NCI-H128 (cell line): ENCODE measurements at regions not wholly inside any gene's neighbourhood (a gene's known extent, or its start where the extent isn't known, plus 50 kb on each side); places are given as distances from the start of the nearest gene placed in this dataset.
"Not testable (repeated sequence)": the region's sequence is repeated elsewhere in the genome, so short reads cannot be mapped to it uniquely, and the experiment has no call there.

Source experiments
- DNase-seq: peaks from one replicate; lab custom pipeline; 2025; ENCODE audit not compliant: unreplicated experiment; lab: John Stamatoyannopoulos, UW

DNA sequence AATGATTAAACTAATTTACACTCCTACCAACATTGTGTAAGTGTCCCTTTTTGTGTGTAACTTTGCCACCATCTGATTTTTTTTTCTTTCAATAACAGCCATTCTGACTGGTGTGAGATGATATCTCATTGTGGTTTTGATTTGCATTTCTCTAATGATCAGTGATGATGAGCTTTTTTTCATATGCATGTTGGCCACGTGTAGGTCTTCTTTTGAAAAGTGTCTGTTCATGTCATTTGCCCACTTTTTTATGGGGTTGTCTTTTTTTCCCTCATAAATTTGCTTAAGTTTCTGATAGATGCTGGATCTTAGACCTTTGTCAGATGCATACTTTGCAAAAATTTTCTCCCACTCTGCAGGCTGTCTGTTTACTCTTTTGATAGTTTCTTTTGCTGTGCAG, 102.5 kb upstream of the ZEB2 start:
- not testable (repeated sequence) for DNase-seq

DNA sequence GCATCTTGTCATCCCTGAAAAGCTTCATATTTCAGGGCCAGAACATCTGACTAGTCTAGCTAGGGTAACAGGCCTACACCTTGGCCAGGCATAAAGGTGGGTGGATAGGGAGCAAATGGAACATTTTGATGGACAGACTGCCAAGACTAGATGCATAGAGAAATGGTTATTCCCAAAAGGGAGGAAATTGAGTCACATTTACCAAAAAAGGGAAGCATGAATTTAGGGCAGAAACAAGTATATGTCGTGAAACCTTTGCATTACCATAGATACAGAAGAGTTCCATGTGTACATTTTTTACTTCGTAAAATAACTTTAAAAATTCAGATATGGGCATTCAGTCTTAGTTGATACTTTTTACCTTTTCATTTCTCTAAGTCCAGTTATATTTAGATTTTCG, 101.3 kb upstream of the ZEB2 start:
- no peak for DNase-seq

DNA sequence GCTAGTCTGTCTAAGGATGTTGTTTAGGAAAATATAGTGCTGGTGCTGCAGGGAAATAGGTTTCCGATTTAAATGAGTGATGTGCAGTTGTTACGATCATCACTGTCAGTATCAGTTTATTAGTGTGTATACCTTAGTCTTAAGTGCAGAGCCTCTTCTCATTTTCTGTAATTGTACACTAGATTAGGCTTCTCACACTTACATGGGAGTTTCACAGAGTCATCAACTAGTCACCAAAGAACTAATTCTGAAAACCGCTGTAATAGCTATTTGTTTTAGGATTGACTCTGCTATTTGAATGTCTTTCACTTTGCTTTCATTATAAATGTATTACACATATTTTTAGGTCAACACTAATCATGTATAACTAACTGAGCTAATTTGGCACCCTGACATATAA, 99.8 kb upstream of the ZEB2 start:
- DNase-seq: no peak

DNA sequence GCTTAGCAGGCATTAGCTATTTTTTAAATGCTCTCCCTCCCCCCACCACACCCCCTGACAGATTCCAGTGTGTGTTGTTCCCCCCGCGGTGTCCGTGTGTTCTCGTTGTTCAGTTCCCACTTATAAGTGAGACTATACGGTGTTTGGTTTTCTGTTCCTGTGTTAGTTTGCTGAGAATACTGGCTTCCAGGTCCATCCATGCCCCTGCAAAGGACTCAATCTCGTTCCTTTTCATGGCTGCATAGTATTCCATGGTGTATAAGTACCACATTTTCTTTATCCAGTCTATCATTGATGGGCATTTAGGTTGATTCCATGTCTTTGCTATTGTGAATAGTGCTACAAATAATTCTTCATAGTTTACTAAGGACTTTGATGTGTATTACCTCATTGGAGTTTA, 97.3 kb upstream of the ZEB2 start:
- not testable (repeated sequence) for DNase-seq

DNA sequence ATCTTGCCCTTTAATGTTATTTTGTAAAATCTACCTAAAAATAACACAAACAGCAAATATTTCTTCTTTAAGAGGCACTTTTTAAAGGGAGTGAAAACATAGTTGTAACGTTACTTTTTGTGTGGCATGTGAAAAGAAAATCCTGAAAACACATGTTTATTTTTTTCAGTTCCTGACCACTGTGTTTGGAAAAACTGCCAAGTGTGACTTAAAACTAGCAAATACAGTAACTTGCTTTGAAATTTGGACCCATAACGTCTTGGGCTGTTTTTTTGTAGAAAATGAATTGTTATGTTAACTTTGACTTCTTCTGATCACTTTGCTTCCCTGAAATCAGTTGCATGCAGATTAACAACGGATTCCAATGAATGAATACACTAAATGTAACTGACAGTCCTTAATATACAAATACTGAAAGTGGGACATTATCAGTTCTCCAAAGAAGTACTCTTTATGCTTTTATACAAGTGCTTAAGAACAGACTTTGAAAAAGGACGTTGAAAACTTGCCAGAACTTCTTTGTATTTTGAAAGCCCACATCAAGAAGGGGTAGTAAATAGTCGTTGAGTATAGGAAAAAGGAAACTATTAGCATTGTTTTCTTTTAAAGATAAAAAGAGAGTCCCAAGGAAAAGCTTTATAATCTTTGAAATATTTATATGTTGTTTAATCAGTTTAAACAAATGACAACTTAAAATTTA, 96.1 kb upstream of the ZEB2 start:
- no peak for DNase-seq

DNA sequence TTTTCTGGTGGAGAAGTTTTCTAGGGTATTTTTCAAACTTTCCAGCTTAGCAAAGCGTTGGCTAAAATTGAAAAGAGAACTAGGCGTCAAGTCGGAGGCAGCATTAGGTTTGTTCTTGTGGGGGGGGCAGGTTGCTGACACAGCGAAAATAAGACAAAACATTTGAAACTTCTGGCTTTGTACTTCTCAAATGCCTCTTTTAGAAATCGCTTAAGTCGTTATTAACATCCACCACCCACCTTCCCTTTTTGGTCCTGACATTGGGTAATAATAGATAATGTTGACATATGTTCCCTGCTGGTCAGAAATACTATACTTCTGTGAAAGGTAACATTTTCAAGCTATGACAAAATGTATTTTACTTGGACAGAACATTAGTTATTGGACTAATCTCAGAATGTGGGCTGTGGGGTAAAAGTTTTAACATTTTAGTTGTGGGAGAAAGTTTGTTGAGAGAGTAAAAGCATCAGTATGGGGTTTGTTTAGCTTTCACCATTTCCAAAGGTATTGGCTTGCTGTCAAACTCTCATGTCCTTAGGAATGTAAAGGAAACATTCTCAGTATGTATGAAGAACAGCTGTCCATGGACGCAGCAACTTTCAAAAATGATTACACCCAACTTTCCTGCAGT, 88.1 kb upstream of the ZEB2 start:
- no peak for DNase-seq

DNA sequence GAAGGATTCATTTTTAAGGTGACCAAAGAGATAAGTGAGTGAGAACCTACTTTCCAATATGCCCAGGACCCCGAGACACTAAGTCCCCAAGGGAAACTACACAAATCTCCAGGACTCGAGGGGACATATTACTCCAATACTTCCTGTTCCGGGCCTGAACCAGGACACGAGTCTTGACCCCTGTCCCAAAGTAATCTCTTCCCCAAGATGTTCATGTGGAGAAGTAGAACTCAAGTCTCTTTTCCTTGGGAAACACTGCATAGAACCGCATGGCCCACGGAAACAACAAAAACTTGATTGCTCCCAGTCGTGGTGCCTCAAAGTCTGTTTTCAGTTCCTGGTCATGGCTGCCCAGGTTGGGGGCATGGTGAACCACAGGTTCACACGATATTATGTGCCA, 87.2 kb upstream of the ZEB2 start:
- no peak for DNase-seq

DNA sequence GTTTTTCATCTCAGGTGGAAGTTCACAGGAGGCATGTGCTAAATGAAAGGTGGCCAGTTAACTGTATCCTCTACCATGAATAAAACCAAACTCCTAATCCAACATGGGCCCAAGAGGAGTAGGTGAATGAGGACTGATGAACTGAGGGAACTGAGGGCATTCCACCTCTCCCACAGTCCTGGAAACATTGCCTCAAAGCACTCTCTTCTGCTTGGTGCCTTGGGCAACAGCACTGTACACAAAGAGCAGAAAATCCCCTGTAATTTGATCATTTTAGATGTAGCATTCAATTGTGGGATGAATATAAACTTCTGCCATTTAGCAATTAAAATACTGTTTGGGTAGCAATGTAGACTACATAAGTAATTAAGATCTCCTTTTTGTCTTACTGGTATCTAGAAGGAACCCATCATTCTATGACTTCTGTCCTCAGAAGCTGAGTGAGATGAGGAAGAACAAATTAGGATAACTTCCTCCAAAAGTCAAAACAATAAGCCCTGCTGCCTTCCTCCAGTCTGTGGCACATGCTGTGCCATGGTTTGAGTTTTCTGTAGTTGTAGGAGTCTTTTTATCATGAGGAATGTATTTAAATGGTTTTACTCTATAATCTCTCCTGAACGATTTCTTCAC, 86.7 kb upstream of the ZEB2 start:
- DNase-seq: no peak

DNA sequence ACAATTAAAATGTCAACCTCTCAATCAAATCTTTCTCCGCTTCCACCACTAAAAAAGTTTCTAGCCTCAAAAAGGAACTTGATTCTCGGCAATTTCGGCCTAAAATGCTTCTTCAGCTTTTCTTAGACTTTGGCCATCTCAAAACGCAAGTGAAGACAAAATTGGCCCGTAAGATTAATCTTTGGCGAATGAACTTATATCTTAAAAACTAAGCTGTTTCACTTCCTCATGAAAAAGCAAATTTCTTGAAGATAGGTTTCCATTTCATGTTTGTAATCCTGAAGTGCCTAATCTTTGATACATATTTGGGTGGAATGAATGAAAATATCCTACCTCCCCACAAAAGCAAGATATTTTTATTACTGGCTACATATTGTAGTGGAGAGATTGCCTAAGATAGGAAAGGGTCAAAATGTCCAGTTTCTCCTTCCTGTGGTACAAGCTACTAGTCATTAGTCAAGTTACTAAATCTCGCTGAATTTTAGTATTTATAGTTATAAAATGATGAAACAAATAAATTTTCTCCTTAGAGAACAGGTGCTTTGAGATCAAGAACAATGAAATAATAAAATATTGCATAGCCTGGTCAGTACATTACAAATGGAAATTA, 85.4 kb upstream of the ZEB2 start:
- no peak for DNase-seq

DNA sequence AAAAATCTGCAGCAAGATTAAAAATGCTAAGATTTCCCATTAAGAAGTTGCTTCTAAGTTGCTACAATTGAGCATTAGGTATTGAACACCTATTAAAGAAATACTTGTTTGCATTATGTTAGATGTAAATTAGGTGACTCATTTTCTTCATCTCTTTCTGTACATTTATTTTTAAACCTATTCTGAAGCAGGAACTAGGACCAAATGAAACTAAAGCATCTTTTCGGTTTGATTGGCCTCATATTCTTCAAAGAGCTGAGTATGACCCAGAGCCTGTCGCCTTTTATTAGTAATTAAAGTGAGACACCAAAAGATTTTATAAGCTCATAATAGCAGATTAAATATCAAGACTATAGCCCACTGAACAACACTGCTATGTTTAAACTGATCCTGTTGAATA, 83.4 kb upstream of the ZEB2 start:
- no peak for DNase-seq

DNA sequence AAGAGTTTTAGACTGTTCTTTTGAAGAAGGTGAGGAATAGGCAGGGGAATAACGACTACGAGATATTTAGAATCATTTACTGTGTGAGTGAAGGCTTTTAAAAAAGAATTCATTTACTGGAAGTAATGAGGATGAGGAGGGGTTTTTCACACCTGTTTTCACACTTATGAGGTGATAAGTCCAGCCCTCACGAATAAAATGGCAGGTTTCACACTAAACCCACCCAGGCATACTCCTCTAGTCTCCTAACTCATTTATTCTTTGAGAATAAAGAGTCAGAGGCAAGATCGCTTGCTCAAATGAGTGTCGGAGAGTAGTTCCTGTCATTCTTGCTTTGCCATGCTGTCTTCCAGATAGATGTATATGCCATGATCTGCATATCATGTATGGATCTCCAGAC, 79.0 kb upstream of the ZEB2 start:
- no peak for DNase-seq

DNA sequence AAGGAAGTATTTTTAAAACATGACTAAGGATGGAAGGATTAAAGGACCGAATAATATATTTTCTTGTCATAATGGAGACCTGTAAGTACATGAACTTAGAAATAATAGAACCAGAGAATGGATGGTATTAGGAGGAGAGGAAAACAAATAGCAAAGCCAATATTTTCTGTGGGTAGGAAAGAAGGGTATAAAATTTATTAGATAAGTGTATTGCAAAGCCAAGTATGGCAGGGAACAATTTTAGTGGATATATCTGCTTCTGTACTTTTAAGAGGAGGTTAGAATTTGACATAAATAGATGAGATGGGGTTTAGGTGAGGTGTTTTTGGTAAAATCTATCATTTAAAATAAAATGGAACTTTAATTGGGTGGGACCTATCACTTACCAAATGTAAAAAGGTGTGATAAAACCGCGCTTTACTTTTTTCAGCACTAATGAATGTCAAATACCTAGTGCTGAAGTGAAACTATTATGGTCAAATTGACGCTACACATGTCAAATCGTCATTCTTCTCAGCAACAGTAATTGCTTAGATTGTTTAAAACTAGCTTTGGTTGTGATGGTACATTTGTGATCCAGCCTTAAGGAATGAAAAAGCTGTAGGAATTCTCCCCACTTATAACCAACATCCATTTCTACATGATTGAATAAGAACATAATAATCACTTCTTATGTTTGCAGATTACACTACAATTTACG, 78.1 kb upstream of the ZEB2 start:
- DNase-seq: no peak

DNA sequence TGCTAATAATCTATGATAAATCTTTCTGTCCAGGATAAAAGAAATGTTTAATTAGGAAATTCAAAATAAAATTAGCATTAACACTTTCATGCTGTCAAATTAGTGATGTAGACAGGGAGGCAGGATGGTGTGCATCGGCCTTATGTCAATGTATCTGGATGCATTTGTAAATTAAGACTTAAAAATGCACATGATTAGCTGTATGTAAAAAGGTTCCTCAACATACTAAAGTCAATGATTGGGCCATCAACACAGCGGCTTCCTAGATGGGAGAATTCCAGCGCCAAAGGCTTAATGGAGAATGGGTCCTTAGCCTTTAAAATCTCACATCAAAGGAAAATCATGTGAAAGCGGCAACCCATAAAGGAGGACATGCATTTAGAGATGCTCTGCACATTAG, 77.5 kb upstream of the ZEB2 start:
- no peak for DNase-seq

DNA sequence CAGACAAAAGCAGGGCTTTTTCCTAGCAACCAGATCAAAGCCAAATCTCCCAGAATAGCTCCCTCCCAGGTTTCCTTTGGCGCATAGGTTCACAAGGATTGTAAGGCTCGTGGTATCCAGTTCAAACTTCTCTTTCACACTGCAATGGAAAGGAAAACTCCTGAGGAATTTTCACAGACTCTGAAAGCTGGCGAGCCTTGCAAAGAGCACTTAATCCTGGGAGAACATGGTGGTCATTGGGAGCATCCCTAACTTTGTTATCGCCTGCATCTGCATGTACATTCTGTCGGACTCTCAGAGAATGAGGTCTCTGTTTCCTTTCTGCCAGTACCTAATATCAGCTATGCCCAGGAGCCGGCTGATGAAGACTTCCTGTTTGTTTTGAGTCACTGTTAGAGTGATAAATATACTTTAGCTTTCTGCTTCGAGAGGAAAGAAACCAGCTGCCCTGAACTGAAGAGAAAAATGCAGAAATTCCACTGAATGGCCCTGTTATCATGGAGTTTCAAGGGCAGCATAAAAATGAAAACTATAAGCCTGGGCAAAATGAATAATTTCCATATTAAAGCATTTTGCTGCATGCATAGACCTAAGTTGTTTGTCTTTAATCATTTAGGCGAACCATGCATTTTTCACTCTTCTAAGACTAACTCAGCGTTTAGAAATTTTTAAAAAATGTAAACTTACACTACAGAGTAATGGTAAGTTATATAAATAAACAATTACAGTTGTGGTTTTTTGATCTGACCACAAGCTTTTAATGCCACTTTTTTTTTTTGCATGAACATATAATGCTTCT, 76.4 kb upstream of the ZEB2 start:
- no peak for DNase-seq

DNA sequence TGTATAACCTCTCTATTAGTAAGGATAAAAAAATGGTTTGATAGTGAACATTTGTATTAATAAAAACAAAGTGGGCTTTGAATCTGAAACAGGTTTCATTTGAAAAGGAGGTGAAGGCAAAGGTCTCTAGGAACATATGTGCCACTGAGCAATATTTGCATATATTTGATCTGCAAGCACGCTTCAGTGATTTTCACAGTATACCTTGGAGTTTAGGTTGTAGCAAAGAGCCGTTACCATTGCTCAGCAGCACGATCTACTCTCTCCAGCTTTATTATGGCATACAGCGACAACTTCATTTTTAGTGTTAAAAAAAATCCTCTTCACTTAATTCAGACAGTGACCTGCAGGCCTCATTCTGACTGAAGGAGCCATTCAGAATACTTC, 75.8 kb upstream of the ZEB2 start:
- DNase-seq: no peak

DNA sequence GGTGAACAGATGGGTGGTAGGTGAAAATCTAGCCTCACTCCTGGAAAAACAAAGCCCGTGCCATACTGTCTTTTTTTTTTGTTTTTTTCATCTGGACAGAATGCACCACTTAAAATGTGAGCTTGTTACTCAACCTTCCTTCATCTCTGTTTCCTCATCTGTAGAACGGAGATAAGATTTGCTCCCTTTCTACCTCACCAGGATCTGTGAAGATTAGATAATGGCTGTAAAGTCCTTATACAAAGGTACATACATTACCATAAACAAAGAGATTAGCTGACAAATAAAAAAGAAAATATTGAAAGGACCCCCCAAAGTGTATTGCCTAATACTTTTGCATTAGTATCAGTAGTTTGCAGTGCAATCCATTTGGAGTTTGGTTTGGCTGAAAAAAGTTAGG, 75.4 kb upstream of the ZEB2 start:
- no peak for DNase-seq

DNA sequence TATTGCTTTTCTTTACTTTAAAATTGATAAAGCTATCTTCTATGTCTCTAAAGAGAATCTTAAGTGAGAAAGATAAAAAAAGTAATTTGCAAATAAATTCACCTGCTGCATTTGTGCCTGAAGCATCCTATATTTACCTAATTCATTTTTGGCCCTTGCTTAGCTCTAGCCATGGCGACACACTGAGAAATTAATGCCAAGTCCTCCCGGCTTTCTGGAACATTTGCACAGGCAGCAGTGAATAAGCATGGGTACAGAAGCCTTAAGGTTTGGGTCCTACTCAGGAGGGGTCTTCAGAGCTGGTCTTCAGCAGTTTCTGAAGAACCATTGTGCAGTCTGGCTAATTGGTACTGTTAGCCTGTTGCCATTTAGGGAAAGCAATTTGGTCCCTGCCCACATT, 73.9 kb upstream of the ZEB2 start:
- DNase-seq: no peak

DNA sequence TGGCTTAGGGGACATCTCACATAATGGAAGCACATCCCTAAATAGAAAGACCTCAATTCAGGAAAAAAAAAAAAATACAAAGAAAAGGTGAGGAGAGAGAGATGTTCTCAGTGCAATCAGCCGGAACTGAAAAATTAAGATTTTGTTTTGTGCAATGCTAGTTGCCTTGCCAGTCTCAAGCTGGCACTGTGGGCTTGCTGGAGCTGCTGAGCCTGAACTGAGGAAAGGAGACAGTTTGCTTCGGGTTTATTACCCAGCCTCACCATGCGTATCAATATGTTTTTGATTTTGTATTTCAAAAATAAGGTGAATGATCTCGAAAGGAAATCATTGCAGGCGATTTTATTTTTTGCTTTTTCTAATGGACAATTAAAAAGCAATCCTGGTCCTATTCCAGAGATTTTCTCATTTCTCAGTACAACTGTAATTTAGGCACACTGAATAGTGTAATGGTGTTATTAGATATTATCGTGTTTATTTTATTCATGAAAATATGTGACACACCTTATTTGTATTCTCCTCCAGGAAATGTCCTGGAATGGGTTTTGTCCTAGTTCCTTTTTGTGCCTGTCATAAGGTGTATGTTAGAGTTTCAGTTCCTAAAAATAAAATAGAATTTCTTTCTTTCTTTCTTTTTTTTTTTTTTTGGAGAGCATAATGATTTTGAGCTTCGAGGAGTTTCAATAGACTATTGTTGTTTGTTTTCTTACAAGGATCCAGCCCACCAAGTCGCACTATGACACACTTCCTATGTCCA, 72.8 kb upstream of the ZEB2 start:
- no peak for DNase-seq

DNA sequence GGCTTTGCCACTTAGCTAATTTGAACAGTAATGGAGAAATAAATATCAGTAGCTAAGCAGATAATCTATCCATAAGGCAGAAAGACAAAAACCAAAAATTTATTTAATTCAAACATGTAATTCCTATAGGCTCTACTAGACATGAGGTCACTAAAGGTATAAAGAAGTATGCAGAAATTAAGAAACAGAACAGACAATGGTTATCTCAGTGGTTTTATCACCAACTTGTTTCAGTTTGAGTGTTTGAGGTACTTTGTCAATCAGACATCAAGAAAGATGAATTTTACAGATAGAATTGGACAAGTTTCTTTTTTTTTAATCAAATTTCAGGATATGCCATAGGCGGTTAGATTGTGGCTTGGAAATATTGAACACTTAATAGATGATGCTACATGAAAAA, 67.4 kb upstream of the ZEB2 start:
- DNase-seq: no peak

DNA sequence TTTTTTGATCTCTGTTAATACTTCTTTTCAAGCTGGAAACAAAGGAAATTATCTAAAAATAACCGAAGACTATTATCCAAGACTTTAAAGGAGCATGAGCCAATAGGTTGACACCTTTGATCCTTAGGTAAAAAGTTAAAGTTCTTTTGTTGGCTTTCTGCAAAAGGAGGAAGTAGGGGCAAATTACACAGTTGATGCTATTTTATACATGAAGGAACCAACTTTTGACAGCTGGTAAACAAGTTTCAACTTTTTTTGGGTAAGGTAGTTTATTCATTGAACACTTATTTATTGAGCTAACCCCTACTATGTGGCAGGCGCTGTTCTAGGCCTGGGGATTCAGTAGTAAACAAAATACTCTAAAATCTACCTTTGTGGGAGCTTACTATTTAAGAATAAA, 66.6 kb upstream of the ZEB2 start:
- no peak for DNase-seq
